ENCODE measurements at regions not wholly inside any gene's neighbourhood (a gene's known extent, or its start where the extent isn't known, plus 50 kb on each side); places are given as distances from the start of the nearest gene placed in this dataset.

GRCh38 chr2:123916051-123916450, 109.0 kb upstream of the CNTNAP5 start:
- TF ChIP-seq POLR2AphosphoS5 (IDR thresholded peaks at IDR 0.05; ENCODE audit: low read depth, low read length) (no peak), SMC3 (IDR thresholded peaks at IDR 0.05; ENCODE audit: low read depth, low read length) (no peak), RAD21 (IDR thresholded peaks at IDR 0.05; ENCODE audit: low read length) (no peak), CTCF (IDR thresholded peaks at IDR 0.05) (no peak), YY1 (IDR thresholded peaks at IDR 0.05; ENCODE audit: low read depth) (no peak), TAF1 (IDR thresholded peaks at IDR 0.05; ENCODE audit: borderline replicate concordance, low read depth, low read length) (no peak), USF1 (IDR thresholded peaks at IDR 0.05; ENCODE audit: borderline replicate concordance, low read depth) (no peak)

Measured in SK-N-SH (cell line).